C4-2B (cell line): ENCODE measurements at regions not wholly inside any gene's neighbourhood (a gene's known extent, or its start where the extent isn't known, plus 50 kb on each side); places are given as distances from the start of the nearest gene placed in this dataset.

Experiments used
- H3K27ac ChIP-seq: fragments of 450-650 bp; 2 replicates; pipeline ENCODE4 v1.5.1; 2017
- CTCF ChIP-seq: fragments of 450-650 bp; conservative IDR thresholded peaks from 2 replicates; pipeline ENCODE4 v1.5.1; 2017; ENCODE audit warnings: mild to moderate bottlenecking
- ZFX ChIP-seq: fragments of 450-650 bp; IDR thresholded peaks from 2 replicates; pipeline ENCODE4 v1.6.1; 2017

DNA sequence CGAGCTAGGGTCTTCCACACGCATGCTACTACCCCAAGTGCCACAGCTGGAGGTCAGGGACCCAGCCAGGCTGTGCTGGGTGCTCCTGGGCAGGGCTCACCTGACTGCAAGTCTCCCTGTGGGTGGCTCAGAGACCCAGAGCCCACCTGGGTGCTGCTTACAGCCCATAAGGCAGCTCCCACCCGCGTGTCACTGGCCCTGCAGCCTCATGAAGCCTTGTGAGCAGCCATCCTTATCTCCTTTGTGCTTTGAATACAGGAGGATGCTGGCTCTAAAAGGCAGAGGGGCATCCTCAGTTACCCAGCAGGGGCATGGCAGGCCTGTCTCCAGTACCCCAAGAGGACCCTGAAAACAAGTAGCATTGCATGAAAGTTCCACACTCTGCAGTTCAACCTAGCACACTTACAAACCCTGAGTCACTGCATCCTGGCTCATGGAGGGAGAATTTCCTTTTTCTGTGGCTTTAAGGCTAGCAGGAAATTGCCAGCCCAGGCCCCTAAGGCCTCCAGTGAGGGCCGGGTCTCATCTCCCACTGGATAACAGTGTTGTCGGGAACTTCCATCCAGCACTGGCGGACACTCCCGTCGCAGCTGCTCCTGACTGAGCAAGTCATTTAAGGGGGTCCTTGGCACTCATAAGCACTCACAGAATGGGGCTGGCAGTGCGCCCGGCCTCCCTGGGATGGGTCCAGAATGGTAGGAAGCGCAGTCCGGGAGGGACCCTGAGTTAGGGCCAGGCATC, 137.1 kb downstream of the RPIA start:
- no peak overlapping the region for H3K27ac ChIP-seq
- no peak for TF ChIP-seq ZFX
- no peak for TF ChIP-seq CTCF

- H3K27ac ChIP-seq, result no peak overlapping the region
- no peak for TF ChIP-seq CTCF
- no peak for TF ChIP-seq ZFX
Observed at GRCh38 chr2:88829607-88830463, 138.4 kb downstream of the RPIA start.

- no peak overlapping the region for H3K27ac ChIP-seq
Observed at GRCh38 chr2:88831071-88831791, 139.8 kb downstream of the RPIA start.

GRCh38 chr2:88831792-88832248, 140.3 kb downstream of the RPIA start:
- TF ChIP-seq CTCF, result peak; percentile 85
- TF ChIP-seq ZFX, result no peak
- H3K27ac ChIP-seq, result no peak overlapping the region

More at GRCh38 chr2:88831071-88831791, 139.8 kb downstream of the RPIA start:
- TF ChIP-seq CTCF (no peak), ZFX (no peak)

DNA sequence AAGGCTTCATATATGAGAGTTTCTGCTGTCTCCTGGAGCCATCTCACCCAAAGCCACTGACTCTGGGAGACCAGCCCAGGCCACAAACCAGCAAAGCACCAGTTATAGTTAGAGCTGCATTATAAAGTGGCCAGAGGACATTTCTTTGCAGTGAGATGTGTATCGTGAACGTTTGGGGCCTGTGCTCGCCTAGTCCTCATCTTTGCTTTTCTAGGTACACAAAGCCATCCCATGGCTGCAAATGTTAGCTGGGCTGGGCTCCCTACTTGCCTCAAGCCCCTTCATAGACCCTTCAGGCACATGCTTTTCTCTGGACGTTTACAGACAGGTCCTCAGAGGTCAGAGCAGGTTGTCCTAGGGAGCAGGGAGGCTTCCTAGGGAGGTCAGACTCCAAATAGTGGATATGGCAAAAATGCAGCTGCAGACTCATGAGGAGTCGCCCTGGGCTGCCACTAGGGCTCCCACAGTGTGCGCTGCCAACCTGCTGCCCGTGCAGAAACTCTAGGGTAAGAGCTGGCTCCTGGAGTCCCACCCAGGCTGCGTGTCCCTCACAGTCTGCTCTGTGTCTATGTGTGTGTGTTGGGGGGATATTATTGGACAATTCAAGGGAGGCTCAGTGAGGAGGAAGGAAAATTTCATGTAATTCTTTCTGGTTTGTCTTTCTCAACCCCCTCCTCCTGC, 141.0 kb downstream of the RPIA start:
- H3K27ac ChIP-seq, result no peak overlapping the region
- TF ChIP-seq ZFX (no peak), CTCF (no peak)

DNA sequence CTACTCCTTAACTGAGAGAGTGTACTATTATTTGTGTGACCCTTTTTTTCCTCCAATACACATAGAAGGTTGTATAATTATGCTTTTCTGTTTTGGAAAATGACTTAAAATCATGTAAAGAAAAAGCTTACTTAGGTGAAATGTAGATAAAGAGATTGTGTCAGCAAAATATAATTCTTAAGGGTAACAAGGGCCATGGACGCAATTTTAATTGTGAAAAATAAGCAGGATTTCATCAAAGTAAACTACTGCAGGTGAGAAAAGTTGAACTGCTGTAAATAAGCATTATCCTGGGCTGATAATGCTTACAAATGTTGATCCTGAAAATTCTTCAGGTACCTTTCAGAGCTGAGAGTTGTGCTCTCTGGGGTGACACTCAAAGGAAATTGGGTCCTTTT, 141.5 kb downstream of the RPIA start:
- TF ChIP-seq CTCF, result no peak
- TF ChIP-seq ZFX, result no peak
- no peak overlapping the region for H3K27ac ChIP-seq
